ENCODE measurements at regions not wholly inside any gene's neighbourhood (a gene's known extent, or its start where the extent isn't known, plus 50 kb on each side); places are given as distances from the start of the nearest gene placed in this dataset.
A peak's percentile ranks its signal among the peaks of the same experiment; 100 is the strongest.

DNA sequence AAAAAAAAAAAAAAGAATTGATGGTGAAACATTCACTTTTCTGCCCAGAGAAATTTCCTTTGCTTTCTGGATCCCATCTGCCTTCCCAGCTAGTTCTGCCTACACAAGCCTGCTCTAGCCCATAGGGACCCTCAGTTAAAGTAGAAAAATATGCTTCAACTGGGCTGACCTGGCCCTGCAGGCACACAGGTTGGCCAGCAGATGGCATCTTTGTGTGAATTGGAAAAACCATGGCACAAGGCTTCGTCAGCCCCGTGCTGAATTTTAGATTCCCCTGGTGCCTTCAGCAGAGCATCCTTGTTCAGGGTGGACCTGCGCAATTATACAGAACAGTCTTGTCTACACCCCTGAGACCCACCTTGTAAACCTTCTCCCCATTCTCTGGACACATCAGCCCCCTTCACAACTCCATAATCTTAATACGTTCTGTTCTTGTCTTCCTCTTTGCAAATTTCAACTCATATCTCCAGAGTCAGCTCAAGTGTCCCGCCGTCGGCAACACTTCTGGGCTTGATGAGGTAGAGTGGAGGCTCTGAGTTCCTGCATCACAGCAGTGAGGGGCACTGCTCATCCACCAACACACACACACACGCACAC is 114.5 kb downstream of the INSIG2 start:
- Mint-ChIP-seq H3K27ac (no peak overlapping the region), H3K4me1 (peaks cover 9% of the 10 kb centered on the region), H3K4me3 (no peak overlapping the region), H3K27me3 (peaks cover 20% of the 10 kb centered on the region), H3K9me3 (no peaks in the 10 kb centered on the region), H3K36me3 (no peaks in the 10 kb centered on the region)
- peak; percentile 70 for ATAC-seq (ENCODE audit: low read depth)
- DNase-seq = peak; percentile 39
- POLR2A ChIA-PET = no interaction called here

DNA sequence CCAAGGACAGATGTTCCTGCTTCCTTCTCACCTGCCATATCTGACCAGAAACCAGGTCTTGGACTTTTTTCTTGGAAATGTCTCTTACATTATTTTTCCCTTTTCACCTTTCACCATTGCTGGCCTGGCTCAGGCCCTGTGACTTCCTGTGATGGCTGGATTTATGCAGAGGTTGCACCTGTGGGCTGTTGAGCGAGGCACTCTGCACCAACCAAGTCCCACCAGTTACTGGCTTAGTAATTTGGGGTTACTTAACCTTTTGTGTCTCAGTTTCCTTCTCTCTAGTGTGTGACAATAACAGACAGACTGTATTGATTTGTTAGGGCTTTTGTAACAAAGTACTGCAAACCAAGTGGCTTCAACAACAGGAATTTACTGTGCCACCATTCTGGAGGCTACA is 110.0 kb downstream of the INSIG2 start:
- no peak overlapping the region for H3K4me3 Mint-ChIP-seq
- POLR2A ChIA-PET = no interaction called here
- peaks cover 12% of the 10 kb centered on the region for H3K4me1 Mint-ChIP-seq
- no peaks in the 10 kb centered on the region for H3K36me3 Mint-ChIP-seq
- DNase-seq (no peak), ATAC-seq (ENCODE audit: low read depth) (no peak)
- H3K27ac Mint-ChIP-seq = no peak overlapping the region
- H3K27me3 Mint-ChIP-seq = peaks cover 12% of the 10 kb centered on the region
- no peaks in the 10 kb centered on the region for H3K9me3 Mint-ChIP-seq

DNA sequence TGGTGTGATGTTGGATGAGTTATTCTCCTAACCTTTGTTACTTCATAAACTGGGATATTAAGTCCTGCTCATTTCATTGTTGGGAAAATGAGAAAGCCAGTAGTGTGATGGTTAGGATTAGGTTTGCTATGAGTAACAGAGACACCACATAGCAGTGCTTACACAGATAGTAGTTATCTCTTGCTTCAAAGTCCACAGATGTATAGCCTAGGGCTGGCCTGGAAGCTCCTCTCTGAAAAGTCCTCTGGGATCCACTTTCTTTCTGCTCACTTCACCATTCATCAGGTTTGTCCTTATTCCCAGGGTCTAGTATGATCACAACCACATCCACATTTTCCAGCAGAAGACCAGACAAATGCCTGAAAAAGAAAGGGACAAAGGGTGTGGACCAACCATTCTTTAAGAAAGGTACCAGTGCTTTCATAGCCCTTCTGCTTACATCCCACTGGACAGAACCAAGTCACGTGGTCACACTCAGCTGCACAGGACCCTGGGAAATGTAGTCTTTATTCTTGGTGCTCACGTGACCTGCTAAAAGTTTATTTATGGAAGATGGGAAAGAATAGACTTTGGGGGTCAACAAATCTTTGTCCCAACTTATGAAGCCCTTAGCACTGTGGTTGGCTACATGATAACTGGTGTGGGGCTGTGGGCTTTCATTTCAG is 108.9 kb downstream of the INSIG2 start:
- Mint-ChIP-seq H3K27me3 (peaks cover 8% of the 10 kb centered on the region), H3K36me3 (no peaks in the 10 kb centered on the region), H3K4me3 (no peak overlapping the region), H3K4me1 (peaks cover 9% of the 10 kb centered on the region), H3K27ac (no peak overlapping the region), H3K9me3 (no peaks in the 10 kb centered on the region)
- ATAC-seq (ENCODE audit: low read depth) = no peak
- POLR2A ChIA-PET = no interaction called here
- DNase-seq = no peak

DNA sequence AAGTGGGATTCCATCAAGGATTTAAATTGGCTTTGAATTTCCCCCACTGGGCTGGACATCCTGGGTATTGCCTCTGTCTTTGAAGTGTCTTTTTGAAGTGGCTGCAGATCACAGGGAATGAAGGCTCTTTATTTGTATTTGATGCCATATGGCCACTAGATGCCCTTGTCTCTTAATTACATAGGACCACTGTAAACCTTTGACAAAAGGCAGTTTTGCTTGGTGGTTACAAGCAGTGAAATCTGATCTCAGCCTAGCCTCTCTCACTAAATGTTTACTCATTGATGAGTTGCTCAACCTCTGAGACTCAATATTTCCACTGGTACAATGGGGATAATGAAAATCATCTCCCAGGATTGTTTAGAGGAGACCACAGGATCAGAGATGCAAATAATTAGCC is 102.2 kb downstream of the INSIG2 start:
- Mint-ChIP-seq H3K27me3 (peaks cover 6% of the 10 kb centered on the region), H3K27ac (no peak overlapping the region), H3K4me1 (peaks cover 13% of the 10 kb centered on the region), H3K4me3 (no peak overlapping the region), H3K36me3 (no peaks in the 10 kb centered on the region), H3K9me3 (no peaks in the 10 kb centered on the region)
- ATAC-seq (ENCODE audit: low read depth) = no peak
- DNase-seq = no peak
- POLR2A ChIA-PET = no interaction called here

DNA sequence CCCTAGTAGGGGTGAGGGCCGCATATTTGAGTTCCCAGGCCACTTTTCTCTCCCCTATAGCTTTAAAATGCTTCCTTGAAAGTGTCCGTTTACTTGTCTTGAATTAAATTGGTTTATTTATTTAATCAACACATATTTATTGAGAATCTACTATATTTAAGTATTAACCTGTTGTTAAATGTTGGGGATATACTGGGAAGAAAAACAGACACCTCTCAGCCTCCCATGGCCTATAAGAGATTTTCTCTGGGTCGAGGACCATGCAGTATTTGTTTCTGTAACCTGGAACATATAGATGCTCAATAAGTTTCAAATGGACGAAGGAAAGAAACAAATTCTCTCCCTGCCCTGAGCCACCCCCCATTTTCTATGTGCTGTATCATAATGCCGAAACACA is 98.6 kb downstream of the INSIG2 start:
- Mint-ChIP-seq H3K9me3 (no peaks in the 10 kb centered on the region), H3K36me3 (no peaks in the 10 kb centered on the region), H3K27ac (peak overlapping the region; percentile 97), H3K4me3 (peak overlapping the region; percentile 94), H3K27me3 (peaks cover 6% of the 10 kb centered on the region), H3K4me1 (peaks cover 18% of the 10 kb centered on the region)
- DNase-seq = no peak
- no peak for ATAC-seq (ENCODE audit: low read depth)
- POLR2A ChIA-PET = interaction anchor here (1.0 to 3.4 kb wide), 5 partner anchors 10 to 173 kb away, joined by 3 to 12 read pairs (median 6); partner anchors contain the start of genes CCDC93 and INSIG2

DNA sequence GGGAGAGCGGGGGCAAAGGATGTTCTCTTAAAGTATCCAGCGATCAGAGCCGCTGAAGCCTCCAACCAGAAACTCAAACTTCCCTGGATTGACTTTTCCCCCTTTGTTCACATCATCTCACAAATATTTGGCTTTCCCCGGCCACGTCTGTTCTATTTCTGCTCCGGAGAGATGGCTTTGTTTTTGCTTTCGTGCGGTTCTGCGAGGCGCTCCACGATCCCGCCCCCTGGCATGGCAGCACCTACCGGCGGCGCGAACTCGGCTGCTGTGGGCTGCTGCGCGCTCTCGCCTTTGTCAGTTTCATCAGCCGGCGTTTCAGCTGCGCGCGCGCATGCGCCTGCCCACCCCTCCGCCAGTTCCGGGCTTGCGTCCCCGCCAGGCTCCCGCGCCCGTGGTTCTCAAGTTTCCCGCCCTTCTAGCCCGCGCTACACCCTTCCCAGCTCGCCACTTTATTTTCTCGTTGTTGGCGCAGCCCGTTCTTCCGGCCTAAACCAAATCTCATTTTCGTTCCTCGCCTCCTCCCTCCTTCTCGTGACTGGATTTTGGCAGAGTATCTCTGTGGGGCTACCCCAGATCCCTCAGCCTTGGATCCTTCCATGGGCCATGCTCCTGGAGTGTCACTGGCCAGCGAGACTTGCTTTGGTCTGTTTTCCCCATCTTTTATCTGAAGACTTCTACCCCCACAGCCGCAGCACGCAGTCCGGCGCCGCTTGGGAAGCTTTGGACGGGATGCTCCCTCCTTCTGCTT is 98.0 kb downstream of the INSIG2 start:
- DNase-seq (peak; percentile 88), ATAC-seq (ENCODE audit: low read depth) (peak; percentile 94)
- H3K27me3 Mint-ChIP-seq = peaks cover 4% of the 10 kb centered on the region
- H3K36me3 Mint-ChIP-seq = no peaks in the 10 kb centered on the region
- H3K27ac Mint-ChIP-seq = peak overlapping the region; percentile 97
- POLR2A ChIA-PET = interaction anchor here (1.0 to 3.4 kb wide), 7 partner anchors 10 to 372 kb away, joined by 3 to 12 read pairs (median 5); partner anchors contain the start of genes CCDC93, DDX18 and INSIG2
- peak overlapping the region; percentile 94 for H3K4me3 Mint-ChIP-seq
- peaks cover 18% of the 10 kb centered on the region for H3K4me1 Mint-ChIP-seq
- no peaks in the 10 kb centered on the region for H3K9me3 Mint-ChIP-seq

DNA sequence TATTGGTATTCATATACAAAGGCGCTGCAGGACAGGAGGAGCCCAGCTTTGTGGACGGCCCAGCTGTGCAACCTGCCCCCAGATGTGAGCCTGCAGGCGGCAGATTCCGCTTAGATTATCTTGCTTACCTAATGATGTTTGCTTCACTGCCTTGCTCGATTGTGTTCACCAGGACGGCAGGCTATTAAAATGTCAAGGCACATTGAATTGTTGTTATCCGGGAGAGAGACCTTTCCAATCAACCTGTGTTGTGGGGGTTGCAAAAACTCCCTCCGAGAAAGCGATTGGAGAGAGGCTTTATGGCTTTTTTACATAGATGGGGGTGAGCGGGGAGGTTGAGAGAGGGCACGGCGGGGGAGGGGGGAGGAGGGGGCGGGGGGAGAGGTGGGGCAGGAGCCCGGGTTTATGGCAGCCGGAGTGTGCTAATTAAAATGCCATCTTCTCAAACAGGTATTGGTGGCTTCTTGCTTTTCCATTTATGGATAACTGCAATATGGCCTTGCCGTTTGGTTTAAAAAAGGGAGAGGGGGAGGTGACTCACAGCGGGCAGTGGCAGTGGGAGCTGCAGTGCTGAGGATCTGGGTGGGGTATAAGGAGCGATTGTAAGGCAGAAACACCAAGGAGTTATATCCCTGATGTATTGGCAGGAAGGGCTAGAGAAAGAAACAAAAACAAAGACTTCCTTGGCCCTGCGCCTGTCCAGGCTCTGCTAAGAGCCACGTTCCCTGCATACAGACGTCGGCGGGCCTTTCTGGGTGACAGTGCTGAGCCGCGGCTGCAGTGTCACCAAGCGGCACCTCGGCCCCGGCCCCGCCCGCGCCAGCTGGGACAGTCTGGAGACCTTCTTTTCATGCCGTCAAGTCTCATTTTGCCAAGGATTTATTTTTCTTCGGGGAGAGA is 97.2 kb downstream of the INSIG2 start:
- DNase-seq = peak; percentile 70
- peak; percentile 80 for ATAC-seq (ENCODE audit: low read depth)
- Mint-ChIP-seq H3K27ac (peak overlapping the region; percentile 97), H3K9me3 (no peaks in the 10 kb centered on the region), H3K27me3 (peaks cover 4% of the 10 kb centered on the region), H3K36me3 (no peaks in the 10 kb centered on the region), H3K4me3 (peak overlapping the region; percentile 94), H3K4me1 (peaks cover 18% of the 10 kb centered on the region)
- POLR2A ChIA-PET = interaction anchor here (0.6 to 3.4 kb wide), 8 partner anchors 9 to 371 kb away, joined by 3 to 12 read pairs (median 4); partner anchors contain the start of genes CCDC93, DDX18 and INSIG2

DNA sequence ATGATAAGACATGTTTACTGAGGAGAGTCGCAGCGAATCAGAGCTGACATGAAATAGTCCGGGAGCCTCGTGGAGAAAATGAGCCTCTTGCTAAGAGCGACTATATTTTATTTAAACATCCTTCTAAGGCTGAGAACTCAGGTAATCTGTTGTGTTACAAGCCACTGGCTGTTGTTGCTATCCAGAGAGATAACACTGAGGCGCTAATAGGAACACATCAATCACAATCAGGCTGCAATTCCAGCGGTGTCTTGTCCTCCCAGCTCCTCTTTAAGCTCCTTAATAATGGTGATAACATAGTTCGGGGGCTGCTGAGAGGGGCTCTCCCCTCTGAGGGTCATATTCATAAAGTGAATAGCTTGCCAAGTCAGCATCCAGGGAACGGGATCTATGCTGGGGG is 95.1 kb downstream of the INSIG2 start:
- H3K4me1 Mint-ChIP-seq = peaks cover 17% of the 10 kb centered on the region
- ATAC-seq (ENCODE audit: low read depth) (no peak), DNase-seq (no peak)
- H3K9me3 Mint-ChIP-seq = no peaks in the 10 kb centered on the region
- POLR2A ChIA-PET = no interaction called here
- no peak overlapping the region for H3K4me3 Mint-ChIP-seq
- H3K27ac Mint-ChIP-seq = no peak overlapping the region
- H3K27me3 Mint-ChIP-seq = no peaks in the 10 kb centered on the region
- no peaks in the 10 kb centered on the region for H3K36me3 Mint-ChIP-seq

DNA sequence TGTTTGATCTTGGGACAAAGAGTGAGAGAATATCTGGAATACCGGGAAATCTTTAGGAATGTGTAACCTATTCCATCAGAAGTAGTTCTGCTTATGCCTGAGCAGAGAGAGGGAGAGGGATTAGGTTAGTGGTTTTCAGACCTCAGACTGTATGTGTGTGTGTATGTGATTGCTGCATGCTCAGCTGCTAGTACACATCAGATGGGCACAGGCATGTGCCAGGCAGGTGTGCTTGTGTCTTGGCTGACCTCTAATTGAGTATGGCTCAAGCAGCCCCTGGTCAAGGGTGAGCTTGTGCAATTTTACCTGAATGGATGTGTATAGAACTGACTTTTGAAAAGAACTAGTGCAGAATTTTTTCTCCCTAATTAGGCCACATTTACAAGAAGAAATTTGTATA is 91.2 kb downstream of the INSIG2 start:
- POLR2A ChIA-PET = no interaction called here
- ATAC-seq (ENCODE audit: low read depth) = no peak
- peaks cover 2% of the 10 kb centered on the region for H3K27me3 Mint-ChIP-seq

DNA sequence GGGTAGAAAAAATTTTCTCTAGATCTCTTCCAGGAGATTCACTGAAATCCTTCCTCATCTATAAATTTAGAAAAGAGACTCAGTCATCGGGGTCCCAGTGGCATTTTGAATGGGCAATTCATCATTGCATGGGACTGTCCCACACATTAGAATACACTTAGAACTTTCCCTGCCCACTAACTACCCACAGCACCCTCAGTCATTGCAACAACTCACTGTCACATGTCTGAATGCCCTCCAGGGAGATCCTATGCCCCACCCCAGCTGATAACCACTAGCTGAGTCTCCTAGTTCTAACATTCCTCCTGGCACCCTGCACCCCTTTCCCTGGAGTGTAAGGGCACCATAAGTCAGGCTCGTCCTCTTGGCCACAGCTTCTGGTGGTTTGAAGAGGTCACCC is 89.6 kb downstream of the INSIG2 start:
- ATAC-seq (ENCODE audit: low read depth) = no peak
- H3K4me3 Mint-ChIP-seq = no peak overlapping the region
- no peaks in the 10 kb centered on the region for H3K36me3 Mint-ChIP-seq
- H3K27ac Mint-ChIP-seq = no peak overlapping the region
- DNase-seq = no peak
- H3K9me3 Mint-ChIP-seq = no peaks in the 10 kb centered on the region
- H3K4me1 Mint-ChIP-seq = peaks cover 2% of the 10 kb centered on the region
- peaks cover 2% of the 10 kb centered on the region for H3K27me3 Mint-ChIP-seq
- POLR2A ChIA-PET = no interaction called here

More for the DNA sequence above, 91.2 kb downstream of the INSIG2 start:
- no peak overlapping the region for H3K4me3 Mint-ChIP-seq
- peaks cover 2% of the 10 kb centered on the region for H3K4me1 Mint-ChIP-seq
- H3K9me3 Mint-ChIP-seq = no peaks in the 10 kb centered on the region
- DNase-seq = no peak
- no peaks in the 10 kb centered on the region for H3K36me3 Mint-ChIP-seq
- H3K27ac Mint-ChIP-seq = no peak overlapping the region

DNA sequence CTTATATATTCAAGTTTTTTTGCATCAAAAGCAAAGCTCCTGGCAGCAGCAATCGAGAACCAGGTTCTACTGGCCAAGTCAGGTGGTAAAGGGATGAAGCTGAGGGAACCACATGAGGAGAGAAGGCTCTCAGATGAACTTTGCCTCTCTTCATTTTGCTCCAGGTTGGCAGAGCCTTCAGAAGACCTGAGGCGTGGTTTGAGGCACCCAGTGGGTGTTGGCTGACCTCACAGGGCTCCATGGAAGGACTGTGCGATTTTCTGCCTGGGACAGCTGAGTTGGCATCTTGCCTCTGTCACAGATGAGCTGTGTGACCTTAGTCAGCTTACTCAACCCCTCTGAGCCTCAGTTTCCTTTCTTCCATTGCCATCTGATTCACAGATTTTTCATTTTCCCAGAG is 89.0 kb downstream of the INSIG2 start:
- H3K36me3 Mint-ChIP-seq = no peaks in the 10 kb centered on the region
- H3K4me3 Mint-ChIP-seq = no peak overlapping the region
- H3K27me3 Mint-ChIP-seq = peaks cover 2% of the 10 kb centered on the region
- H3K9me3 Mint-ChIP-seq = no peaks in the 10 kb centered on the region
- no peak overlapping the region for H3K27ac Mint-ChIP-seq
- peaks cover 2% of the 10 kb centered on the region for H3K4me1 Mint-ChIP-seq
- ATAC-seq (ENCODE audit: low read depth) = no peak
- DNase-seq = no peak
- POLR2A ChIA-PET = interaction anchor here (1.1 kb wide), 1 partner anchor 9 kb away, joined by 5 read pairs; no protein-coding TSS in a partner anchor

DNA sequence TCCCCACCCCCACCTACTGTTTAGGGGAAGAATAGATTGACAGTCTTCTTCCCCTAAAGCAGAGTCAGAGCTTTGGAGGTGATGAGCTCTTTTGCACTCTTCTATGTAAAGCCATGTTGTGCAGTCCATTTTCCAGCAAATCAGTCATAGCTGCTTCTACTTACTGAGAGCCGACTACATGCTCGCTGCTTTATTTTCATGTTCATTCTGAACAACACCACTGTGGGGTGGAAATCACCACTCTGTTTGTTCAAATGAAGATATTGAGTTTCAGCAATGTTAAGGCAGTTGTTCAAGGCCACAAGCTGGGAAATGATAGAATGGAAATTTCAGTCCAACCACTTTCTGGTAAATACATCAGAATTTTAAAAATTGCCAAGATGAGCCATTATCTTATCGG is 88.3 kb downstream of the INSIG2 start:
- POLR2A ChIA-PET = interaction anchor here (1.1 kb wide), 1 partner anchor 10 kb away, joined by 5 read pairs; no protein-coding TSS in a partner anchor
- no peak for ATAC-seq (ENCODE audit: low read depth)
- no peak overlapping the region for H3K27ac Mint-ChIP-seq

DNA sequence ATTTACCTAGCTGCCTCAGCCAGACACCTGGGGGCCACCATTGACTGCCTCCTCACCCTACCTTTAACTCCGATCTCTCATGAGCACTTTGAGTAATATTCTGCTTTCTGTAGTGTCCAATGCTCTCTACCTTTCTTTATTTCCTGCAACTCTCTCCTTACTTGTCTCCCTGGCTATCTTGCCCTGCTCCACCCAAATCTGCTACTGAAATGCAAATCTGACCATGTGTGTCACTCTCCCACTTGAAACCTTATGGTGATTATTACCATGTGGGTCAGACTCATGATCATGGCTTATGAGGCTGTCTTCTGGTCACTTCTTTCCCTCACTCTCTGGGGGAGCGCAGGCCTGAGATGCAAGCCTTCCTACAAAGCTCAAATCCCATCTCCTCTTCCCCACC is 83.3 kb downstream of the INSIG2 start:
- Mint-ChIP-seq H3K9me3 (no peaks in the 10 kb centered on the region), H3K4me1 (peaks cover 9% of the 10 kb centered on the region), H3K27me3 (peaks cover 2% of the 10 kb centered on the region), H3K27ac (no peak overlapping the region), H3K4me3 (no peak overlapping the region), H3K36me3 (no peaks in the 10 kb centered on the region)
- DNase-seq (no peak), ATAC-seq (ENCODE audit: low read depth) (no peak)
- POLR2A ChIA-PET = no interaction called here

More for the DNA sequence above, 88.3 kb downstream of the INSIG2 start:
- Mint-ChIP-seq H3K36me3 (no peaks in the 10 kb centered on the region), H3K27me3 (peaks cover 2% of the 10 kb centered on the region), H3K4me3 (no peak overlapping the region), H3K4me1 (peaks cover 2% of the 10 kb centered on the region), H3K9me3 (no peaks in the 10 kb centered on the region)
- DNase-seq = no peak

Data from activated naive CD8-positive, alpha-beta T cell treated with anti-CD3 and anti-CD28 coated beads, Interleukin-2, amount 10 ng/mL, durations not matched to agents 7 days and 5 days (primary cell).